ENCODE measurements at regions not wholly inside any gene's neighbourhood (a gene's known extent, or its start where the extent isn't known, plus 50 kb on each side); places are given as distances from the start of the nearest gene placed in this dataset.
"Not testable (repeated sequence)": the region's sequence is repeated elsewhere in the genome, so short reads cannot be mapped to it uniquely, and the experiment has no call there.

DNA sequence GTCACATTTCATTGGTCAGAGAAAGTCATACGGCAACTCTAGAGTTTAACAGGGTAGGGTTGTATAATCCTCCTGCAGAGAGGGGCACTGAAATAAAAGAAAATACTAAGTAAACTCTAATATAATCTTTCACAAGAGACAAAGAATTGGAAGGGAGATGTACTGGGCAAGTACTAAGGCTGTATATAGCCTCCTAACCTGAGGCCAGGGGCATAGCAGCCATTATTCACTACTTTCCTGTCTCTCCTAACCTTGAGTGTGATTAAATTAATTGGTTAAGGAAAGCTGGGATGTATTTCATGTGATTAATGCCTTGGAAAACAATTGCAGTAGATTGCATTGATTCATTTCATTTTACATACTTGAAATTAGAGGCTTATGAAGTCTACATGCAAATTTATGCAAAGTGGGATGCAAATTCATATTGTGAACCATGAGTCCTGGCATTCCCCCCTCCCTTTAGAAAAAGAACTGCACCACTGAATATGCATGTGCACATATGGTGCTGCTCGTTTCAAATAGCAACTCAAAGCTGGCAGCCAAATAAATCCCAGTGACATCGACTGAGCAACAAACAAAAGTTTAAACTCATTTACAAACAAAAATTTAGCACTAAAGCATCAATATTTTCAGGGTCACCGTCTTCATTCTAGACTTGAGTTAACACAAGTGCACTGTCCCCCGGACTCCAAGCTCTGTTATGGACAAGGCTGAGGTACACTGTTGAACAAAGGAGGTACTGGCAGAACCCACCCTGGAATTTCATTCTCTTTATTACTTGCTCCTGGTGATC is 70.0 kb downstream of the DMAC1 start:
- no peaks in the 10 kb centered on the region for H3K27me3 ChIP-seq (ENCODE audit: insufficient read depth, poor library complexity, severe bottlenecking)
- H3K27ac ChIP-seq (replicated peaks), result no peak overlapping the region
- no peak overlapping the region for H3K4me3 ChIP-seq (replicated peaks; ENCODE audit: insufficient read depth, low read length)
- TF ChIP-seq, protein P1, sequence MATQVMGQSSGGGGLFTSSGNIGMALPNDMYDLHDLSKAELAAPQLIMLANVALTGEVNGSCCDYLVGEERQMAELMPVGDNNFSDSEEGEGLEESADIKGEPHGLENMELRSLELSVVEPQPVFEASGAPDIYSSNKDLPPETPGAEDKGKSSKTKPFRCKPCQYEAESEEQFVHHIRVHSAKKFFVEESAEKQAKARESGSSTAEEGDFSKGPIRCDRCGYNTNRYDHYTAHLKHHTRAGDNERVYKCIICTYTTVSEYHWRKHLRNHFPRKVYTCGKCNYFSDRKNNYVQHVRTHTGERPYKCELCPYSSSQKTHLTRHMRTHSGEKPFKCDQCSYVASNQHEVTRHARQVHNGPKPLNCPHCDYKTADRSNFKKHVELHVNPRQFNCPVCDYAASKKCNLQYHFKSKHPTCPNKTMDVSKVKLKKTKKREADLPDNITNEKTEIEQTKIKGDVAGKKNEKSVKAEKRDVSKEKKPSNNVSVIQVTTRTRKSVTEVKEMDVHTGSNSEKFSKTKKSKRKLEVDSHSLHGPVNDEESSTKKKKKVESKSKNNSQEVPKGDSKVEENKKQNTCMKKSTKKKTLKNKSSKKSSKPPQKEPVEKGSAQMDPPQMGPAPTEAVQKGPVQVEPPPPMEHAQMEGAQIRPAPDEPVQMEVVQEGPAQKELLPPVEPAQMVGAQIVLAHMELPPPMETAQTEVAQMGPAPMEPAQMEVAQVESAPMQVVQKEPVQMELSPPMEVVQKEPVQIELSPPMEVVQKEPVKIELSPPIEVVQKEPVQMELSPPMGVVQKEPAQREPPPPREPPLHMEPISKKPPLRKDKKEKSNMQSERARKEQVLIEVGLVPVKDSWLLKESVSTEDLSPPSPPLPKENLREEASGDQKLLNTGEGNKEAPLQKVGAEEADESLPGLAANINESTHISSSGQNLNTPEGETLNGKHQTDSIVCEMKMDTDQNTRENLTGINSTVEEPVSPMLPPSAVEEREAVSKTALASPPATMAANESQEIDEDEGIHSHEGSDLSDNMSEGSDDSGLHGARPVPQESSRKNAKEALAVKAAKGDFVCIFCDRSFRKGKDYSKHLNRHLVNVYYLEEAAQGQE (IDR thresholded peaks at IDR 0.05; ENCODE audit: insufficient replicate concordance, low read depth), result no peak
- no peak for DNase-seq (ENCODE audit: low read depth in 1 of 2, low spot score in 1 of 2)

- TF ChIP-seq, protein P1 (IDR thresholded peaks at IDR 0.05; ENCODE audit: insufficient replicate concordance, low read depth), result no peak
- TF ChIP-seq GABPA (IDR thresholded peaks at IDR 0.05; ENCODE audit: low read depth) (no peak), CTCF (IDR thresholded peaks at IDR 0.05; ENCODE audit: insufficient read depth, low read length) (no peak), POLR2AphosphoS5 (IDR thresholded peaks at IDR 0.05; ENCODE audit: low read depth) (no peak), SPI1 (IDR thresholded peaks at IDR 0.05; ENCODE audit: borderline replicate concordance, low read depth) (no peak)
- no peaks in the 10 kb centered on the region for H3K27me3 ChIP-seq (ENCODE audit: insufficient read depth, poor library complexity, severe bottlenecking)
- DNase-seq (ENCODE audit: low read depth in 1 of 2, low spot score in 1 of 2), result no peak
- H3K27ac ChIP-seq (replicated peaks), result no peak overlapping the region
- no peak overlapping the region for H3K4me3 ChIP-seq (replicated peaks; ENCODE audit: insufficient read depth, low read length)
Observed at GRCh38 chr9:7721291-7721690, 78.3 kb downstream of the DMAC1 start.

- not testable (repeated sequence) for H3K4me3 ChIP-seq (replicated peaks; ENCODE audit: insufficient read depth, low read length); H3K27me3 ChIP-seq (ENCODE audit: insufficient read depth, poor library complexity, severe bottlenecking); H3K27ac ChIP-seq (replicated peaks); DNase-seq (ENCODE audit: low read depth in 1 of 2, low spot score in 1 of 2)
Observed at GRCh38 chr9:7713088-7713487, 86.5 kb downstream of the DMAC1 start.

GRCh38 chr9:7710686-7711085 is 88.9 kb downstream of the DMAC1 start:
- TF ChIP-seq CTCF (IDR thresholded peaks at IDR 0.05; ENCODE audit: insufficient read depth, low read length), result no peak
- no peak overlapping the region for H3K27ac ChIP-seq (replicated peaks)
- DNase-seq (ENCODE audit: low read depth in 1 of 2, low spot score in 1 of 2), result no peak
- no peak overlapping the region for H3K4me3 ChIP-seq (replicated peaks; ENCODE audit: insufficient read depth, low read length)
- no peaks in the 10 kb centered on the region for H3K27me3 ChIP-seq (ENCODE audit: insufficient read depth, poor library complexity, severe bottlenecking)

- TF ChIP-seq SPI1 (IDR thresholded peaks at IDR 0.05; ENCODE audit: borderline replicate concordance, low read depth) (no peak), CTCF (IDR thresholded peaks at IDR 0.05; ENCODE audit: insufficient read depth, low read length) (no peak), POLR2AphosphoS5 (IDR thresholded peaks at IDR 0.05; ENCODE audit: low read depth) (no peak), GABPA (IDR thresholded peaks at IDR 0.05; ENCODE audit: low read depth) (no peak)
- TF ChIP-seq, protein P1 (IDR thresholded peaks at IDR 0.05; ENCODE audit: insufficient replicate concordance, low read depth), result no peak
- no peak for DNase-seq (ENCODE audit: low read depth in 1 of 2, low spot score in 1 of 2)
- no peaks in the 10 kb centered on the region for H3K27me3 ChIP-seq (ENCODE audit: insufficient read depth, poor library complexity, severe bottlenecking)
- no peak overlapping the region for H3K27ac ChIP-seq (replicated peaks)
- no peak overlapping the region for H3K4me3 ChIP-seq (replicated peaks; ENCODE audit: insufficient read depth, low read length)
Observed at GRCh38 chr9:7707934-7708333, 91.6 kb downstream of the DMAC1 start.

Measured in HL-60 (cell line).